HG02588 (cell line): ENCODE measurements at regions not wholly inside any gene's neighbourhood (a gene's known extent, or its start where the extent isn't known, plus 50 kb on each side); places are given as distances from the start of the nearest gene placed in this dataset.
"Not testable (repeated sequence)": the region's sequence is repeated elsewhere in the genome, so short reads cannot be mapped to it uniquely, and the experiment has no call there.

Experiments used
- ATAC-seq: cut with Tn5 transposase; IDR thresholded peaks from one replicate; pipeline ENCODE4 v1.9.1; 2021; ENCODE audit warnings: mild to moderate bottlenecking, moderate library complexity; ENCODE audit not compliant: unreplicated experiment

- ATAC-seq: no peak
Observed at GRCh38 chr1:239125027-239125426, 261.3 kb upstream of the CHRM3 start.

DNA sequence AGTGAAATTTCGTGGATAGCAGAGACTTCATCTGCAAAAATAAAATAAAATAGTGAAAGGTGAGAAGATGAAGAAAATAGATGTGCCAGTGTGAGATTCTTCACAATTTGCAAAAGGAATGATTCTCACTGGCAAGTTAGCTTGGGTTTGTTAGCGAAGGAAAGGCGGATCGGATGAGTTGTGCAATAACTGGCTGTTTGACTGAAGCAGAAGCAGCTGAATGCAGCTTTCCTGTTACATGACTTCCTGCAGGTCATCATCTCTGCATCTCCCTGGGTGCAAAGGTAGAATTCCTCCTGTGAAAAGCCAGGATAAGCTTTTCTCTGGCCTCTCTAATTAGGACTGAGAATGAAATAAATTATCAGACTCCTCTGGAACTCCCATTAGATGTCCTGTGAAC, 263.1 kb upstream of the CHRM3 start:
- no peak for ATAC-seq

DNA sequence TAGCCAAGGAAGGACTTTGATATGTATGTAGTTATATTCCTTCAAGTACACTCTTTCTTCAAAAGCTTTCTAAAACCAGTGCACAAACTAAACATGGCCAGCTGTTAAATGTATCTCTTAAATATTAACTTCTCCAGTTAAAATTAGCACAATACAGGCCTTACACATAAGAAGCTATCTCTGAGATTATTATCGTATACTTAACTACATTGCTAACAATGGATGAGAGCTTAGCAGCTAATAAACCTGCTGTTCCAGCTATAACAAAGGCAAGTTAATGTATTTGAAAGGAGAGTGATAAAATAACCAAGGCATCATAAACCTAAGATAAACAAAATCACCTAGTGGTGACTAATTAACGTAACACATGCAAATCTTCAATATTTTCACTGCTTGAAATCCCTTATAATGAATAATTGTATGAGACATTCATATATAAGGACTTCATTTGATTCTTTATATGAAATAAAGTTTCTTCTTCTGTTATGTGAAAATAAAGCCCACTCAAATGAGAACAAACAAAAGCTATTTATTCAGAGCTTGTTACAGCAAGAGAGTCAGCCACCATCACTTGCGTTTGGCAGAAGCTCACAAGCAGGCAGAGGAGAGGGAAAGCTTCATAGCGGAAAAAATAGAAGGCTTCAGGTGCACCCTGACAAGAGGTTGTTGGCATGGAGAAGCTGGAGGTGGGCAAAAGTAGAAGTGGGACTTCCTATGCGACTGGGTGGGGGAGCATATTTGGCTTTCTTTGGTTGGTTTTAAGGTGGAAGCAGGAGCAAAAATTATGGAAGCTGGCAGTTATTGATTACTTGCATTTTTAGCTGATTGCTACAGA, 274.1 kb upstream of the CHRM3 start:
- ATAC-seq: no peak

GRCh38 chr1:239107676-239108075, 278.7 kb upstream of the CHRM3 start:
- ATAC-seq: no peak

GRCh38 chr1:239106689-239107088, 279.7 kb upstream of the CHRM3 start:
- not testable (repeated sequence) for ATAC-seq

- ATAC-seq: no peak
Observed at GRCh38 chr1:239098400-239099037, 287.8 kb upstream of the CHRM3 start.

DNA sequence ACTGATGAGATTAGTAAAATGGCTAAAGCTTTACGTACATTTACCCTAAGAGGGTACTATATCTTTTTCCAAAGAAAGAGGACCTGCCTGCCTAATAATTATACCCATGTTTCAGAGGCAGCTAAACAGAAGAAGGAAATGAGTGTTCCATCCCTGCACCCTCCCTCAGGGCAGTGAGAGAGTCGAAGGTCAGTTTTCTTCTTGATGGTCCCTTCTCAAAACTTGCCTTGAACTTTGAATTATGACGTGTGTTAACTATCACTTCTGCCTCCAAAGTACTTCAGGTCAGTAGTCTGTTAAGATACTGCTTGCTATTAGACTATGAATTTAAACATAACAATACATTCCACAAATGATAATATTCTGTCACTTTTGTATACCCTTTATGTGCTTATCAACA, 294.8 kb upstream of the CHRM3 start:
- no peak for ATAC-seq

- ATAC-seq: no peak
Observed at GRCh38 chr1:239084459-239085080, 301.8 kb upstream of the CHRM3 start.

DNA sequence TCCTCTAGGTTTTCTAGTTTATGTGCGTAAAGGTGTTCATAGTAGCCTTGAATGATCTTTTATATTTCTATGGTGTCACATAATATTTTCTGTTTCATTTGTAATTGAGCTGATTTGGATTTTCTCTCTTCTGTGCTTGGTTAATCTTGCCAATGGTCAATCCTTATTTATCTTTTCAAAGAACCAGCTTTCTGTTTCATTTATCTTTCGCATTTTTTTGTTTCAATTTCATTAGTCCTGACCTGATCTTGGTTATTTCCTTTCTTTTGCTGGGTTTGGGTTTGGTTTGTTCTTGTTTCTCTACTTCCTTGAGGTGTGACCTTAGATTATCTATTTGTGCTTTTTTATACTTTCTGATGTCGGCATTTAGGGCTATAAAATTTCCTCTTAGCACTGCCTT, 304.4 kb upstream of the CHRM3 start:
- ATAC-seq: not testable (repeated sequence)

- no peak for ATAC-seq
Observed at GRCh38 chr1:239067480-239067879, 318.9 kb upstream of the CHRM3 start.

DNA sequence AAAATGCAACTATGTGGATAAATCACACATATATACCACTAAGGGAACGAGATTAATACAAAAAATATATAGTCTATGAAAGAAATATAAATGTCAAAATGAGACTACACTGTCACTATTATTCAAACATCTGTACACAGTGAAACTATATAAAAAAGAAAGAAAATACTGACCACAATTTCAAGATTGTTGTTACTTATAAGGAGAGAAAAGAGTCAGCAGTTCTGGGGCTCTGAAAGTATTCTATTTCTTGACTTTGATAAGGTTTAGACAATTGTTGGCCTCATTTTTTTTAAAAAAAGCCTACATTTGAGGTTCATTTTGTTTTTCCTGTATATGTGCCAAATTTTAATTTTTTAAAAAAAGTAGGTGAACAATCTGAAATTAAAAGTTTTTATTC, 319.3 kb upstream of the CHRM3 start:
- ATAC-seq: no peak

GRCh38 chr1:239061770-239062169, 324.6 kb upstream of the CHRM3 start:
- ATAC-seq: no peak

DNA sequence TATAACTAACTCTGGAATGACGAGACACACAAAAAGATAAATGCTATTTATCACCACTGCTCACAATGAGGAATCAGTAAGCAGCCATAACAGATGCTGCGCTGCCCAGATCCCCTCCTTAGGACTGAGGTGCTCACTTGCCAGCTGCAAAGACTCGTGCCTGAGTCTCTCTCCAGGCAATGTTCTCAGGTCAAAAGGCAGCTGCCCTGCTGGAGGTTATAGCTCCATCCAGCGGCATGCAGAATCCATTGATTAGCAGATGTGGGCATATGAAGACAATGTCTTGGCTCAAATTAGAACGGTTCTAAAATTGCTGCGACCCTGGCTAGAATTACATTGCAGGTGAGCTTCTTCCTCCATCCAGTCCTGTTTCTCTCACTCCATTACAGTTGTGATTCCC, 328.2 kb upstream of the CHRM3 start:
- ATAC-seq: no peak

DNA sequence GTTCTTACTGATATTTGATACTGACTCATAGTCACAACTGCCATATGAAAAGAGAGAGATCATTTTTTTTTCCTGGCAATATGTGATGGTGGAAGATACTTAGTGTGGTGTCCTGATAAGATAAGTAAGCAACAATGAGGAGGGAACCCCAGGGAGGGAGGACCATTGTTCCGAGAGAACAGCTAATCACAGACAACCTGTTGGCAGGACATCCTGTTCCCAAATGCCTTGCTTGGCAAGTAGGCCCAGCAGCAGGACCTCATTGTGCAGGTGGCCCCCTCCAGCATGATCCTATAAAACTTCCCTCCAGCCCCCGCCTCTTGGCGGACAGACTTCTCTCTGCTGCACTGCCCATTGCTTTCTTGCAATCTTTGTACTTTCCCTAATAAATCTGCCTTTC, 329.4 kb upstream of the CHRM3 start:
- ATAC-seq: no peak

- no peak for ATAC-seq
Observed at GRCh38 chr1:239053279-239053678, 333.1 kb upstream of the CHRM3 start.

- ATAC-seq: no peak
Observed at GRCh38 chr1:239049571-239049970, 336.8 kb upstream of the CHRM3 start.

GRCh38 chr1:239044829-239045228, 341.5 kb upstream of the CHRM3 start:
- no peak for ATAC-seq

- no peak for ATAC-seq
Observed at GRCh38 chr1:239040523-239040922, 345.8 kb upstream of the CHRM3 start.

GRCh38 chr1:239031310-239031709, 355.1 kb upstream of the CHRM3 start:
- no peak for ATAC-seq

DNA sequence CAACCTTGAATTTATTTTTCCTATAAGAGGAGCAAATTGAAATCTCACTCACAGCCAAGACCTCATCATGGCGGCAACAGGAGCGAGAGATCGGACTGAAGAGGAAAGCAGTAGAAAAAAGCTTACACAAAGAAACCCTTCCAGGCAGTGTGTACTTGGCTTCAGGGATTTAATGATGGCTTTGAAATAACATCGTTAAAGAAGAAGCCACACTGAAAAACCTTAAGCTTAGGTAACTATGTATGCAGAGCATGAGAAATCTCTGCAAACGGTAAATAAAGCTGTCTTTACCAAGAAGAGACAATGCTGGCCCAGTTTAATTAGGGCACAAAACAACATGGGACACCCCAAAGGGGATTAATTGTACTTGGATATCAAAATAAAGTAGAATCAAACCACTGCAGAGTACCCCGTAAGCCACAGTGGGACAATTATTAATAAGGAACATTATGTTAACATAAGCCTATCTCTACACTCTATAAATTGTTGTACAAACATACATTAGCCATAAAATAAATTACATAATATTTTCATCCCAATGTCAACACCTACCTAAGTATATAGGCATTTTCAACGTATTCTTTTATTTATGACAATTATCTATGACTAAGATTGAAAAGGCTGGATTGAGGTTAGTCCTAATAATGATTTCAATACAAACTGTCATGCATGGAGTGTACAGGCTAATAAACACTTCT, 360.2 kb upstream of the CHRM3 start:
- ATAC-seq: no peak

GRCh38 chr1:239025223-239025622, 361.1 kb upstream of the CHRM3 start:
- ATAC-seq: no peak
